ENCODE measurements at regions not wholly inside any gene's neighbourhood (a gene's known extent, or its start where the extent isn't known, plus 50 kb on each side); places are given as distances from the start of the nearest gene placed in this dataset.
A peak's percentile ranks its signal among the peaks of the same experiment; 100 is the strongest.

GRCh38 chr3:11717768-11718636 is 74.3 kb upstream of the VGLL4 start:
- Histone ChIP-seq H3K4me3 (peak overlapping the region; percentile 96), H3K9me3 (no peaks in the 10 kb centered on the region), H3K27ac (peak overlapping the region; percentile 92), H3K36me3 (no peaks in the 10 kb centered on the region), H3K27me3 (ENCODE audit: low read depth) (no peaks in the 10 kb centered on the region), H3K4me1 (peaks cover 23% of the 10 kb centered on the region)
- intact Hi-C loops (cut with DNase I): no loop called here
- TF ChIP-seq CTCF (IDR thresholded peaks at IDR 0.05): no peak
- DNase-seq: no peak
- no peak for ATAC-seq

- ATAC-seq: no peak
- DNase-seq: no peak
- intact Hi-C loops (cut with DNase I): no loop called here
- Histone ChIP-seq H3K27me3 (ENCODE audit: low read depth) (no peaks in the 10 kb centered on the region), H3K36me3 (no peaks in the 10 kb centered on the region), H3K9me3 (no peaks in the 10 kb centered on the region), H3K4me3 (peak overlapping the region; percentile 96), H3K4me1 (peaks cover 23% of the 10 kb centered on the region), H3K27ac (peak overlapping the region; percentile 92)
- TF ChIP-seq CTCF (IDR thresholded peaks at IDR 0.05): no peak
These were observed 73.6 kb upstream of the VGLL4 start for GRCh38 chr3:11717301-11717700.

- no peaks in the 10 kb centered on the region for H3K36me3 ChIP-seq
- TF ChIP-seq CTCF (IDR thresholded peaks at IDR 0.05): no peak
- H3K9me3 ChIP-seq: no peaks in the 10 kb centered on the region
- H3K4me1 ChIP-seq: peaks cover 23% of the 10 kb centered on the region
- H3K27ac ChIP-seq: peak overlapping the region; percentile 92
- intact Hi-C loops (cut with DNase I): no loop called here
- ATAC-seq (no peak), DNase-seq (no peak)
- H3K27me3 ChIP-seq (ENCODE audit: low read depth): no peaks in the 10 kb centered on the region
- no peak overlapping the region for H3K4me3 ChIP-seq
These were observed 73.0 kb upstream of the VGLL4 start for GRCh38 chr3:11716573-11717290.

GRCh38 chr3:11713171-11713570 is 69.5 kb upstream of the VGLL4 start:
- H3K4me1 ChIP-seq: peaks cover 13% of the 10 kb centered on the region
- intact Hi-C loops (cut with DNase I): no loop called here
- no peaks in the 10 kb centered on the region for H3K27me3 ChIP-seq (ENCODE audit: low read depth)
- no peaks in the 10 kb centered on the region for H3K36me3 ChIP-seq
- no peak for DNase-seq
- no peak for ATAC-seq
- no peak overlapping the region for H3K27ac ChIP-seq
- H3K4me3 ChIP-seq: no peak overlapping the region
- H3K9me3 ChIP-seq: peaks cover 8% of the 10 kb centered on the region
- TF ChIP-seq CTCF (IDR thresholded peaks at IDR 0.05): no peak

- Histone ChIP-seq H3K27me3 (ENCODE audit: low read depth) (no peaks in the 10 kb centered on the region), H3K9me3 (peaks cover 8% of the 10 kb centered on the region), H3K4me1 (peaks cover 8% of the 10 kb centered on the region), H3K36me3 (no peaks in the 10 kb centered on the region), H3K4me3 (no peak overlapping the region), H3K27ac (no peak overlapping the region)
- no peak for TF ChIP-seq CTCF (IDR thresholded peaks at IDR 0.05)
- DNase-seq: no peak
- ATAC-seq: no peak
- intact Hi-C loops (cut with DNase I): no loop called here
These were observed 68.9 kb upstream of the VGLL4 start for GRCh38 chr3:11712646-11713045.

Measured in lower lobe of right lung (tissue), 2 donors.